AG08395 (cell line): ENCODE measurements at regions not wholly inside any gene's neighbourhood (a gene's known extent, or its start where the extent isn't known, plus 50 kb on each side); places are given as distances from the start of the nearest gene placed in this dataset.
"Not testable (repeated sequence)": the region's sequence is repeated elsewhere in the genome, so short reads cannot be mapped to it uniquely, and the experiment has no call there.

ENCODE experiments used
- DNase-seq: peaks from one replicate; pipeline ENCODE4 v3.0.0; 2012; ENCODE audit warnings: mixed read lengths, low spot score

- DNase-seq = no peak
Observed at GRCh38 chr4:57412259-57413054, 302.3 kb upstream of the IGFBP7 start.

- DNase-seq = no peak
Observed at GRCh38 chr4:57410331-57411052, 300.3 kb upstream of the IGFBP7 start.

GRCh38 chr4:57405359-57405758 is 295.2 kb upstream of the IGFBP7 start:
- DNase-seq = peak; percentile 26

GRCh38 chr4:57404483-57404882 is 294.3 kb upstream of the IGFBP7 start:
- no peak for DNase-seq

- no peak for DNase-seq
Observed at GRCh38 chr4:57403591-57403990, 293.4 kb upstream of the IGFBP7 start.

- DNase-seq = no peak
Observed at GRCh38 chr4:57401586-57401985, 291.4 kb upstream of the IGFBP7 start.

- DNase-seq = no peak
Observed at GRCh38 chr4:57378766-57379165, 268.6 kb upstream of the IGFBP7 start.

- DNase-seq = no peak
Observed at GRCh38 chr4:57374866-57375595, 264.8 kb upstream of the IGFBP7 start.

- no peak for DNase-seq
Observed at GRCh38 chr4:57373991-57374390, 263.8 kb upstream of the IGFBP7 start.

GRCh38 chr4:57371671-57372070 is 261.5 kb upstream of the IGFBP7 start:
- no peak for DNase-seq

- no peak for DNase-seq
Observed at GRCh38 chr4:57370691-57371090, 260.5 kb upstream of the IGFBP7 start.

- DNase-seq = no peak
Observed at GRCh38 chr4:57369446-57369845, 259.3 kb upstream of the IGFBP7 start.

GRCh38 chr4:57364255-57364654 is 254.1 kb upstream of the IGFBP7 start:
- no peak for DNase-seq

GRCh38 chr4:57363346-57363745 is 253.2 kb upstream of the IGFBP7 start:
- no peak for DNase-seq

- no peak for DNase-seq
Observed at GRCh38 chr4:57360681-57361080, 250.5 kb upstream of the IGFBP7 start.

GRCh38 chr4:57355101-57355665 is 245.0 kb upstream of the IGFBP7 start:
- no peak for DNase-seq

- no peak for DNase-seq
Observed at GRCh38 chr4:57351731-57352130, 241.5 kb upstream of the IGFBP7 start.

- DNase-seq = no peak
Observed at GRCh38 chr4:57344296-57344695, 234.1 kb upstream of the IGFBP7 start.

GRCh38 chr4:57342411-57342810 is 232.2 kb upstream of the IGFBP7 start:
- DNase-seq = no peak

GRCh38 chr4:57338861-57339260 is 228.7 kb upstream of the IGFBP7 start:
- not testable (repeated sequence) for DNase-seq

GRCh38 chr4:57333684-57334083 is 223.5 kb upstream of the IGFBP7 start:
- no peak for DNase-seq

GRCh38 chr4:57331959-57332358 is 221.8 kb upstream of the IGFBP7 start:
- no peak for DNase-seq

- no peak for DNase-seq
Observed at GRCh38 chr4:57329279-57329678, 219.1 kb upstream of the IGFBP7 start.
